CD4-positive, alpha-beta T cell treated with Interleukin-12 subunit alpha and Interleukin-12 subunit beta, for 1 hour (primary cell): ENCODE measurements at regions not wholly inside any gene's neighbourhood (a gene's known extent, or its start where the extent isn't known, plus 50 kb on each side); places are given as distances from the start of the nearest gene placed in this dataset.
A peak's percentile ranks its signal among the peaks of the same experiment; 100 is the strongest.

Experiments used
- DNase-seq: peaks from one replicate; pipeline ENCODE4 v3.0.0-alpha.2; 2020

DNA sequence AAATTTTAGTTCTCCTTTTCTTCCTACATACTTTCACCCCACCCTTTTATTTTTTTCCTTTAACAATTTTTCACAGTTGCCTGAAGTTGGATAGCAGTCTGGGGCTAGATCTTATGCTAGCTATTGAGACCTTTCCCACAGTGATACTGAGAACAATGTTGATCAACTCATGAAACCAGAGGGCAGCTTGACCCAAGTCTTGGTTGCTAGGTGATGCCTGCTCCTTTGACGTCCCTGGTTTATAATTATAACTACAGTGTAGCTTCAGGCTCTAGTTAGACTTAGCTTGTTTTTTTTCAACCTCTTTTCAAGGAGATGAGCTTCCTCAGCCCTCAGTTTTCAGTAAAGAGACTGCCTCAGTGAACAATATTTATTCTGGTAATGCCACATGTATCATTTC lies 648.5 kb downstream of the IRS1 start:
- DNase-seq: no peak

DNA sequence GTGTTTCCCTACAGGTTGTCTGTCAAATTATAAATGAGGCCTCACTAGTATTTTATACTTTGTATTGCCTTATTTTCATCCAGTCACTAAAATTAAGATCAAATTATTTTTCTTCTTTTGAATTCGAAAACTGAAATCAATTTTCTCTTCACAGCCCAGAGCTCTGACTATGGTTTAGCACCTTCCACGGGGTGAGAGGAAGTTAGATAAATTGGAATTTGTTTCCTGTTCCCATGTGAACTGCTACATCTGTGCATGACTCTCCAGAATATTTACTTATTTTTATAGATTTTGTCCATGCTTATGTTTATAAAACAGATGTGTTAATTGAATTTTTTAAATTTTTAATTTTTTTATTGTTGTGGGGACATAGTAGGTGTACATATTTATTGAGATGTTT lies 656.5 kb downstream of the IRS1 start:
- DNase-seq: no peak

DNA sequence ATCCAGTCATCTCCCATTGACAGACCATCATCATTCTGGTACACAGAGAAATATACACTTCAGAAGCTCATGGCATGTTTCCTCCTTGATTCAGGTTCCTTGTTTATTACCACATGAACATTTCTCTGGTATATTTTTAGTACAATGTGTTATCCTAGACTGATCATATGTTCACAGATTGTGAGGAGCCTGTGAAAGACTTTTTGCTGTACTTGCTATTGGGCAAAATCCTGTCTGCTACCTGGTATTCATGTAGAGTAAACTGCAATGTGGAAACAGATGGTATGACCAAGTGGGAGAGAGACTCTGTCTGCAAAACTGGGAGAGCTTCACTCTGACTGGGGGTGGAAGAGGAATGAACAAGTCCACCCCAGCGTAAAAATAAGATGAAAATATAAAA lies 657.2 kb downstream of the IRS1 start:
- DNase-seq: no peak

DNA sequence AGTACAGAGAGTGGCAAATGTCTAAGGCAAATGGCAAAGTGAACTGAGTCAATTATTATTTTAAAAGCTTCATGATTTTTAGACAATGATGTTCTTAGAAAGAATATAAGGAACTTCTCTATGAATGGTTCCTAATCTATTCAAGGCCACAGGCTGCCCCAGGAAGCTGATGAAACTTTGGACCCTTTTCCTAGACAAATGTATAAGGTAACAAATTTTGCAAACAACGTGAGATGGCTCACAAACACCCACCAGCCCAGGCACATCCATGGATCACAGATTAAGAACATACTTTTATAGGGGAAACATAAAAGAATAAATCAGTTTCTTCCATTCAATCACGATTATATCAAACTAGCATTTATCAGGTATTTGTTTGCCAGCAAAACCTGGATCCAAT lies 659.0 kb downstream of the IRS1 start:
- DNase-seq: no peak

DNA sequence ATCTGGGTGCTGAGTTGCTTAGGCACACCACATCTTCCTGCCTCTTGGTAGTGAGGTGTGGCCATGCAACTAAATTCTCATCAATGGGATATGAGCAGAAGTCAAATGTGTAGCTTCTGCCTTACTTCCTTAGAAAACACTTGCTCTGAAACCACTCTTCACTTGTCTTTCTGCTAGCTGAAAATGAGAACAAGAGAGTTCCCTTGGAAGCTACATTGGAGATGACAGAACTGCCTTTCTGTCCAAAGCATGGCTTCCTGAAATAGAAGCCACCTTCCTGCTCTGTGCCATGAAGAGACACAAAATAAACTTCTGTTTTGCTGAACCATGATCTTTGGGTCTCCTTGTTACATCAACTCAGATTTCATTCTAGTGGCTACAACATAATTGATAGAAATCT lies 659.9 kb downstream of the IRS1 start:
- DNase-seq: no peak

DNA sequence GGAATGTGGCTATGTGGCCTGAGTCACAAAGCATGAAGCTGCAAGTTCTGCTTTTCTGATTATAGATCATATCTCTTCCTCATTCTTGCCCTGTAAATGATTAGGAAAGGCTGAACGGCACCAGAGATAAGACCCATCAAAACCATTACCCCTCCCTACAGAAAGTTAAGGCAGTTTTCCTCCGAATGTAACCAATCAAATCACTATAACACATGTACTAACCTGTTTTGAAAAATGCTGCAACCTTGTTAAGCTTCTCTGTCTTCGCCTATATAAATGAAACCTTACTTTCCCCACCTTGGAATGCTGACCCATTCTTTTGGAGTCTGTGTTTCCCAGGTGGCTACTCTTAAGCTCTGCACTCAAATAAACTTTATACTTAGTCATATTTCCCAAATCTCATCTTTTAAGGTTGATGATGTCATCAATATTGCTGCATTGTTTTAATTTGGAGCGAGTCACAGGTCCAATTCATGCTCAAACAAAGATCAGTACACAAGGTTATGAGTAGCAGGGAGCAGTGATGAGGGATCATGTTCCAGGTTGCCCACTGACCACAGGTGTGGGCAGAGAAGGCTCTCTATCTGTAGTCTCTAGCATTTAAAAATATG lies 662.3 kb downstream of the IRS1 start:
- DNase-seq: no peak

DNA sequence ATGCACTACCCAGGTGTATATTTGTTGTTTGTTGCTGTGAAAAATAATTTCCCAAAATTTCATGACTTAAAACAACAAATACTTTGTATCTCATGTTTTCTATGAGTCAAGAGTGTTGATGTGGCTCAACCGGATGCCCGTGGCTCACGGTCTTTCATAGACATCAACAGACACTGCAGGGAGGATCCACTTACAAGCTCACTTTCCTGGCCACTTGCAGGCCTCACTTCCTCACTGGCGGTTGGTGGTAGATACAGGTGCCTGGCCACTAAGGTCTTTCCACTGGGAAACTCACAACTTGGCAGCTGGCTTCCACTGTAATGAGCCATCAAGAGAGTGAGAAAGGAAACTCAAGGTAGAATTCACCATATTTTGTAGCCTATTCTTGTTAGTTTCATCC lies 662.9 kb downstream of the IRS1 start:
- DNase-seq: peak; percentile 4

DNA sequence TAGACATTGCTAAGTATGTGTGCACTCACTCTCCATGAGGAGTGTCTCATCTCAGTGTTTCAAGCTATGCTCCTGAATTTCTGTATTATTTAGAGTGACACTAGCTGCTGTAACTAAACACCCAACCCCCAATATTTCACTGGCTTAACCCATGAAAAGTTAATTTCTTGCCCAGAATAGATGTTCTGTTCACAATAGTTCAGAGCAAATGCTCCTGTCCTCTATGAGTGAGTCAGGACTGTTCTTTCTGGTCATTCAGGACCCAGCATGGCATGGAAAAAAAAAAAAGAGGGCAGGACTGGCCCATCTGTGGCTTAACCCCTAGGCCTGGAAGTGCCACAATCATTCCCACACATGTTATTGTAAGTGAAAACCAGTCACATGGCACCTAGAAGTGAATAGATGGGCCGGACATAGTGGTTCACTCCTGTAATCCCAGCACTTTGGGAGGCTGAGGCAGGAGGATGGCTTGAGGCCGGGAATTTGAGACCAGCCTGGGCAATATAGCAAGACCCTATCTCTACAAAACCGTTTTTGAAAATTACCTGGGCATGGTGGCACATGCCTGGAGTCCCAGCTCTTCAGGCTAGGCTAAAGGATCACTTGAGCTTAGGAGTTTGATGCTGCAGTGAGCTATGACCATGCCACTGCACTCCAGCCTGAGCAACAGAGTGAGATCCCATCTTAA lies 663.6 kb downstream of the IRS1 start:
- DNase-seq: no peak

DNA sequence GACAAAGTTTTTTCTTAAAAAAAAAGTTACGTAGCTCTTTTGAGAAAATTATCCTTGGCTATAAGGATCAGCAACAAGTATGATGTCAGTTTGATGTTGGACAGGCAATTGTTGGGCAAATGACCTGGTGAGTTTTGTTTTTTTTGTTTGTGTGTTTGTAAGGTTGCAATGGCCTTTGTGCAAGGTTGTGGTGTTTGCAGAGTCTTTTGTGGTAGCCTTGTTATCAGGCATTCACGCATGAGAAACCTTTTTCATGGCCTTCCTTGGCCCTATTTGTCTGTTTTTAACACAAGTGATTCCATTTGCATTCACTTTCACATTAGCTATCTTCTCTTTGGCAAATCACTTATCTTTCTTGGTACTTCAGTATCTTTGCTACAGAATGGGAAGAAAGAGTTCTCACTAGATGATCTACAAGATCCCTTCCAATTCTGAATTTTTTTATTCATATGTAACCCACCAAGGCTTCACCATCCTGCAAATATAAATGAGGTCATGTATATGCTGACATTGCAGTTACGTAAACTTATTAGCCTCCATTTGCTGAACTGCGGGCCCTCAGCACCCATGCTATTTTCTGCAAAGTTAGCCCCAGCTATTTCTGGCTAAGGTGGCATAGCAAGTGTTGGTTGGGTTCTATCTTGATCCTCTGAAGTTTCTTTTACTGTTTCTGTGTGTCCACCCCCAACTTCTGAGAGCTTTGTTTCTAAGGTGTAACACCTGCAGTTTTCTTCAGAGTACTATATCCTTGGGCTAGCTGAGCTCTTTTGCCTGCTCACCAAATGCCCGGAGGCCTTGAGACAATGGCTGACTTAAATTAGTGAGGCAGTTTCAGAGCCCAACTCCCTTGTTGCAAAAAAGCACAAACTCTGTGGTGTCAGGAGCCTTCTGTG lies 667.1 kb downstream of the IRS1 start:
- DNase-seq: no peak

DNA sequence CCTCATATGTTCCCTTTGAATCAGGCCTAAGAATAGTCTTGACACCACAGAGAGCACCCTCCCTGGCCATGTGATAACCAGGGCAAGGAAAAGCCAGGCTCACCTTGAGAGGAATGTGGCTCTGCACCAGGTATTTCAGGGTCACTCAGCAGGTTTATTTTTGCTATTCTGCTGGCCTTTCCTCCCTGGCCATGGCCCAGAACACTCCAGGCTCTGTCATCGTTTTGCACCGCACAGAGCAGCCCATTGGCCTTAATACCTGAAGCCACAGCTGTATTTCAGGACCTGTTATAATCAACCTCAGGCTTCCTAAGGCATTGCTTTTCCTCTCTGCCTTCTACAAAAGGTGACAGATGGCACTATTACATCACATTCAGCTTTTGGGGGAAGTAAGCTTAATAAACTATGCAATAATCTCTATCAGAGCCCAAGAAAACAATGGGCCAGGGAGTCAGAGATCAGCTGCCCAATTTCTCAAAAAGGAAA lies 668.3 kb downstream of the IRS1 start:
- DNase-seq: no peak

DNA sequence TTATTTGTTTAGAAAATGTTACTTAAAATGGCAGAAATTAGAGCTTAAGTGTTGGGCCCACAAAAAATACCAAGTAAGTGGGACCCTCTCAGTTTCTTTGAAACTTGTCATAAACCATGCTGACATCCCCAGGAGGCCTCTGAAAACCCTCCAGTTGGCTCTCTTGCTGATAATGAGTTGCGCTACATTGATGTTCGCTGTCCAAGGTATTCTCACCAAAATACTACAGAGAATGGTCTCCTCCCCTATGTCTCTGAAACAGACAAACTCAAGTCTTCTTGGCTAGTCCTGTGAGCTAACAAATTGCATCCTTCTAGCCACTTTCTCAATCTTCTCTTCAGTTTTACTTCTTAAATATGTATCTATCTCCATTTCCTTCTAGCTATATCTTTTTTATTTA lies 669.4 kb downstream of the IRS1 start:
- DNase-seq: no peak

DNA sequence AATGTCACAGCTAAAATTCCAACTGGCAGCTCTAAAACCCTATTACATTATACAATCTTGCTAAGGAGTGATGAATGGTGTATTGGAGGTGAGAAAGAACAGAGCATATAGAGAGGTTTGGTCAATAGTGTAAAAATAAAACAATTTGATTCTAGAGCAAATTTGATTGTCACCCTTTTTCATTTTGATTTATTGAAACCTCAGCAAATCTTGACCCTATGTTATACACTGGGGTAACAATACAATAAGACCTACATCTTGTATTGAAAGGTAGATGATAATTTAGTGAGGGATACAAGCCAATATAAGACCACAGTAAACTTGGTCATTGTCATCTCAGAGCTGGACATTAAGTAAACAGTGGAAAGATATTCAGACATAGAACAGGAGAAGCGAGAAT lies 671.9 kb downstream of the IRS1 start:
- DNase-seq: no peak

DNA sequence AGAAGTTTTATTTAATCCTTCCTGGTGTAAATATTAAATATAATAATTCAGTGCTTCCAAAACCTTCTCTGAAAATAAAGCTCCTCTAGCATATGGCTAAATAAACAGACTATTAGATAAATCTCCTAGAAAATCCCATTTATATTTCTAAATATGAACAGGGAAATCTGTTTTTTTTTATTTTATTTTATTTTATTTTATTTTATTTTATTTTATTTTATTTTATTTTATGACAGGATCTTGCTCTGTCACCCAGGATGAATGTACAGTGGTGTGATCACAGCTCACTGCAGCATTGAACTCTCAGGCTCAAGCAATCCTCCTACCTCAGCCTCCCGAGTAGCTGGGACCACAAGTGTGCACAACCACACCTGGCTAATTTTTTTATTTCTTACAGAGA lies 673.5 kb downstream of the IRS1 start:
- no peak for DNase-seq

DNA sequence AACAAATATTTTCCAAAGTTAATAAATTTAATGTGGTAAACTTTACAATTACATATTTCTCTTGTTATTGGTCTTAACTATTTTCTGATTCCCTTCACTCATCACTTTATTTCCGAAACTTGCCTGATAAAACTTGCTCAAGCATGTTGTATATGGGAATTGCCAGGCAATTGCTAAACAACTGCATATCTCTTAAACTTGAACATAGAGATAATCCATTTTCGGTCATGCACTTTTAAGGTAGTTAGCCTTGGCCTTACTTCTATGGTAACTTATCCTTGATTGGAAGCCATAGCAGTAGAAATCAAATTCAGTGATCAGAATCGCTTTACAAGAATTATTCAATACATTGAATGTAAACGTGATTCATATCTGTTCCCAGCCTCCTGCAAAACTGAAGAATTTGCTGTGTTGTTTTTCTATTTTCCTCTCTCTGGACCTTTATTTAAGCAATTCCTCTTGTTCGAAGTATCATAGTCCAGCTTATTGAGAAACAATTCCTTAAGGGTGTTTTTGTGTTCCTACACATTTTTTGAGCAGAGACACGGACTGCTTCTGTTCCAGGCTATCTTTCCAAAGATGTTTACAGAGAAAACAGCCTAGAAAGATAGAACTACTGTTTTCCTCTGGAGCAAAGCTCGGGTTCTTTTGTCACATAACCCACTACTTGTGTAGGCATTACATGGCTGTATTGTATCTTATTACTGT lies 674.3 kb downstream of the IRS1 start:
- DNase-seq: no peak

DNA sequence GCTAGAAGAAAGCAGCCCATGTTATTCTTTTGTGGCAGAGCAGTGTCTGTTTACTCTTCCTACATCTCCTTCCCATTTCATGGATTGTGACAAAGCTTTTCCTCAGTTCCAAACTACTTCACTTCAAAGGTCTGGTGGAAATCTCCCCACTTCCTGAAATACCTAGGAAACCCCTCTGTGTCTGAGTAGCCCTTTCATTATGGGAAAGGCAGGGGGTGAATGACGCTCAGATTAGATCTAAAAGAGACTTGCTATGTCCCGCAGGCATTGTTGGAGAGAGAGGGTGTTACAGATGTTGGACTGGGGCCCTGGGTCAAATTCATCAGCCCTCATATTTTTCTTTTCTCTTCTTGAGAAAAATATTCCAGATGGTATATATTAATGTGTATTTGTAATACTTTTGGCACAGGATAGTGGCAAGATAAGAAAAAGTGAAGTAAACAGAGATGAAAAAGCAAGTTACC lies 675.0 kb downstream of the IRS1 start:
- no peak for DNase-seq

DNA sequence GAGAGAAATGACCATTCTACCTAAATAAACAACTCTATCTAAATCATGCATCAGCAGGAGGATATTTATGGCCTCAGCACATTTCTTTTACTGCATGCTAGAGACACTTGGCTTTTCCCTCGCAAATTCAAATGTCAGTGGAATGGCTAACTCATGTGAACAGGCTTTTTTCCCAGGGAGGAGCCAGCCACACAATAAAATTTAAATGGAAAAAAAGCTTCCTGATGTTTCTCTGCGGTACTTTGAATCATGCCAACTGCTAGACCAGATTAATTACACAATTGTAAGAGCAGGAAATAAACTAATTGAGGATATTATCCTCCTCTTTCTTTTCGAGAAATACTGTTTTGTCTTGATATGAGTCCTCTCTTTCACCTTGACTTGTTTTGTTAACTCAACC lies 676.3 kb downstream of the IRS1 start:
- no peak for DNase-seq

DNA sequence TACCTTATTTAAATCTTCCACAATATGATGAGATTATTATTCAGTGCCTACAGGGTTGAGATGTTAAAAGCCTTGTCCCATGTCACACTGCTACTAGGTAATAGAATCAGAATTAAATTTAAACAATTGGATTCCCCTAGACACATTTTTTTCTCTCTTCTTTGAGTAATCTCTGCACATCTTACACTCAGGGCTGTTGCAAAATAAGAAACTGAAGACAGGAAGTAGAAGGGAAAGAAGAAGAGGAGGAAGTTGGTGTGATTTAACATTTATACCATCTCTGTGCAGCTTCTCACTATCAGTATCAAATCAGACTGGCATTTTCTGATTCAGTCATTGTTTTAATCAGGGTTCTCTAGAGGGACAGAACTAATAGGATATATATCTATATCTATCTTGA lies 677.6 kb downstream of the IRS1 start:
- no peak for DNase-seq

DNA sequence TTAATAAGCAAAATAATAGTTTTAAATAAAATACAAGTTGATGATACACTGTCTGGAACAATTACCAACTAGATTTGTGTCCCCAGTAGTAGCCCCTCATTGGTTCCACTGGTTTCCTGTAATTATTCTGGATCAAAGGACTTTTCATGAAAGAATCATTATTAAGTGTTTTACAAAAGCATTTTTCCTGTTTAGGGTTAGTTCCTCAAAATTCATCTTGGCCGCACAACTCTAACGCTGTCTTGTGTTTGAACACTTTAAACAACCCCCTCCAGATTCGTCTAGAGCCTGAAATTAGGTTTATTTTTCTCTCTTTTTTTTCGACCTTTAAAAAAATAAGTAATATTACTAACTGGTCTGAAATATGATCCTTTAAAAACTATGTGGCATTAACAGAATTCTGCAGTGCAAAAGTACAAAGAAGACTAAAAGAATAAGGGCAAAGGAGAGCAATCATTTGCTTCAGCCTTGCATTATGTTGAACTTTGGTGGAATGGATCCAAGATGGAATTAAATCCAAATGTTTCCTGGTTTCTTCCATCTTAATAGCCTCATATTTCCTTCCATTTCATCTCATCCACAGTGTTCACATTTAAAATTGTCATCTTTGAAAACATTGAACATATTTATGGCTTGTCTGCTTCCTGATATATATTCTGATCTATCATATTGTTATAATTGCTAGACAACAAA lies 678.4 kb downstream of the IRS1 start:
- DNase-seq: no peak

DNA sequence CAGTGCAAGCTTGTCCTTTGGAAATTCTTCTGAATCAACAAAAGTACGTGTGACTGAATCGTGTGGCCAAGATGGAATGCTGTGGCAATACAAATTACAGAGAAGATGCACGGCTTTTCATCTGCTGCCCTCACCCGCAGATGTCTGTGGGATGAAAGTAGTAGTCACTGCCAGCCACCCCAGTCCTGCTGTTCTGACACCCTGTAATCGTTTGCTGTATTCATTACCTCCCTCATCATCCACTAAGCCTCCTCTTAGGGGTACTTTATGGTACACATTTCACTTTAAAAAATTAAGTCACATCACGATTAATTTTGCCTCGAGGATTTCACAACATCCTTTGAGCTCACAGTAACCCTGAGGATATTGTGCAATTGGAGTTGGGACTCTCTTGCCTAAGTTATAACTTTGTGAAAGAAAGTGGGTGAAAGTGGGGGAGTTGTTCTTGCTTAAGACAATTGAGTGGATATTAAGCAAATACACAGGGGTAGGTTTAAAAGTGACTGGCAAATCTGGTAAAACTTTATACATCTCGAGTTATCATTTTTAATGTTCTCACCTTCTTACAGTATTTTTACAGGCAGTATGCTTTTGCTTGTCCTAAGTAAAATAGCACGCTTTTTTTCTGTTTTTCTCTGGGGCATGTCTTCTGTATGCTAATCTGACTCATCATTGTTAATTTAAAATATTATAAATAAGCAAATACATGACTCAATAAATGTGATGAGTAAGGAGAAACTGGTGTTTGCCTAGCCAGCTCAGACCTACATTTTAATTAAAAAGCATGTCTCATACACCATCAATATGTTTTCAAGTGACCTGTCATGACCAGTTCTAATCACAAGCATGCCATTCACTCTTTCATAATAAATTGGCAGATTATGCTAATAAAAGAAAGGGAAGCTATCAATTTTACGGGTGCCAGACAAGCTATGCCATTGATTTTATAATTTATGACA lies 680.9 kb downstream of the IRS1 start:
- DNase-seq: peak; percentile 1

DNA sequence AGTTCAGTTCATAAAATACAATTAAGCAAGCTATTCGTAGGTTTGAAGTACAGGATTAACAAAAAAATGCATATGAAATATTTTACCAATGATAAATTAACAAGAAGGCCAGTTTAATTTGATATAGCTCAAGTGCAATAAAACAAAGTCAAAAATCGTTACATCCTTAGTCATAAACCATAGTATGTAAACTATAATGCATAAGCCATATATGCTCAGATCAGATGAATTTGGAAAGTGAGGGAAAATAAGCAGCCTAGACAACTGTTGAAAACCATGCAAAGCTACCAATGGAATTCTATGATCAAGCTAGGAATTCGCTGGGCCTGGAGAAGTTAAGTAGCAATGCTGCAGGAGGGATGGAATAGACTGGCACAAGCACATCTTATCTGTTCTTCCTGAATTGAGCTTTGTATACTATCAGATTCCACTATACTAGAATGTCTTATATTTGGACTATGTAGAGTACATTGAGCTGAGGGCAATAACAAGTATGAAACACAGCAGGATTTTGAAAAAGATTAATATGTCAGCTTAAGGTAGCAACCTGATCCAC lies 682.0 kb downstream of the IRS1 start:
- no peak for DNase-seq

DNA sequence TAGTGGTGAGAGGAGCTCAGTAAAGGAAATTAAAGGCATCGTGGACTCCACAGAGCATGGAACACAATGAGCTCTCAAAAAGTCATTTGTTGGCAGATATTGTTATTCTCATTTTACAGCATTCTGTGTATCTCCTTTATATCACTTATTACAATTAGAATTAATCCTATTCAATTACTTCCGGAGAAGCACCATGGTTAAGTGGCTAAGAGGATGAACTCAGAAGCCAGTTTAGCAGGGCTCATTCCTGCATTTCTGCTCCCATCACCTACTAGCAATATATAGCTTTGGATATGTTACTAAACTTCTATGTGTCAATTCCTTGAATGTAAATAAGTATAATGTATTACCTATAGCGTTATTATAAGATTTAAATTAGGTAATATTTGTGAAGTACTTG lies 683.3 kb downstream of the IRS1 start:
- no peak for DNase-seq
